Stomach (tissue), 8 donors: ENCODE measurements at regions not wholly inside any gene's neighbourhood (a gene's known extent, or its start where the extent isn't known, plus 50 kb on each side); places are given as distances from the start of the nearest gene placed in this dataset.

Experiments
- DNase-seq, 2 donors: peaks; one replicate each; pipeline versions ENCODE4 v3.0.0 to v3.0.0-alpha.2; 2013 to 2019
- H3K27ac ChIP-seq, 5 donors: fragments of 200-600 bp in 4 of 5; sonication (generic) in 4 of 5; one replicate each; pipeline ENCODE4 v1.5.1; 2013 to 2019; ENCODE audit warnings: mild to moderate bottlenecking in 1 of 5, moderate library complexity in 1 of 5
- H3K27me3 ChIP-seq, 3 donors: fragments of 200-600 bp; sonication (generic); one replicate each; pipeline ENCODE4 v1.5.1; 2017 to 2019; ENCODE audit warnings: mixed run types in 1 of 3
- H3K36me3 ChIP-seq, 4 donors: fragments of 200-600 bp; sonication (generic); 1 replicate in 3 of 4; 2 replicates in 1 of 4; pipeline ENCODE4 v1.5.1; 2016 to 2019
- H3K4me1 ChIP-seq, 4 donors: fragments of 200-600 bp; sonication (generic); one replicate each; pipeline ENCODE4 v1.5.1; 2016 to 2019
- H3K4me3 ChIP-seq, 4 donors: fragments of 200-600 bp; sonication (generic) in 3 of 4; one replicate each; pipeline ENCODE4 v1.5.1; 2016 to 2019; ENCODE audit warnings: mild to moderate bottlenecking in 1 of 4
- H3K9me3 ChIP-seq, 4 donors: fragments of 200-600 bp; sonication (generic); one replicate each; pipeline ENCODE4 v1.5.1; 2016 to 2019
- CTCF ChIP-seq, 7 experiments: fragments of 450-650 bp in 4 of 7; fragments of 200-600 bp in 3 of 7; sonication (generic) in 3 of 7; IDR thresholded peaks; one replicate each; pipeline ENCODE4 v1.5.1; 2016 to 2019; ENCODE audit warnings: antibody characterized with exemption in 7 of 7, control low read depth in 2 of 7, mild to moderate bottlenecking in 1 of 7
- EP300 ChIP-seq: sonication (generic); formaldehyde crosslinking; IDR thresholded peaks from one replicate; pipeline ENCODE4 v1.6.1; 2017; ENCODE audit warnings: antibody characterized with exemption
- POLR2A ChIP-seq, 4 donors: fragments of 450-650 bp; IDR thresholded peaks; one replicate each; pipeline ENCODE4 v1.6.1; 2016; ENCODE audit warnings: antibody characterized with exemption in 4 of 4, control low read depth in 2 of 4, mild to moderate bottlenecking in 1 of 4, moderate library complexity in 1 of 4
- POLR2AphosphoS5 ChIP-seq, 3 donors: sonication (generic); formaldehyde crosslinking; IDR thresholded peaks; one replicate each; pipeline ENCODE4 v1.6.1; 2016; ENCODE audit warnings: antibody characterized with exemption in 3 of 3
- WGBS, 5 donors: extraction: QIAGEN DNeasy Blood & Tissue Kit in 3 of 5; methylation state at CpG; one replicate each; pipeline versions ENCODE4 v1.1.5 to v1.1.7; 2013 to 2018; 5-methylcytosine and 5-hydroxymethylcytosine counted together
- intact Hi-C: fragments of 100-400 bp; cut with DNase I; formaldehyde crosslinking; loops from one replicate; pipeline ENCODE4 v1.15.1; 2023; ENCODE audit warnings: low total_unique reads
- donor health status: healthy with polysubstance abuse.
- donor health status: Bipolar disorder and iron deficiency.
- donor health status: healthy.

DNA sequence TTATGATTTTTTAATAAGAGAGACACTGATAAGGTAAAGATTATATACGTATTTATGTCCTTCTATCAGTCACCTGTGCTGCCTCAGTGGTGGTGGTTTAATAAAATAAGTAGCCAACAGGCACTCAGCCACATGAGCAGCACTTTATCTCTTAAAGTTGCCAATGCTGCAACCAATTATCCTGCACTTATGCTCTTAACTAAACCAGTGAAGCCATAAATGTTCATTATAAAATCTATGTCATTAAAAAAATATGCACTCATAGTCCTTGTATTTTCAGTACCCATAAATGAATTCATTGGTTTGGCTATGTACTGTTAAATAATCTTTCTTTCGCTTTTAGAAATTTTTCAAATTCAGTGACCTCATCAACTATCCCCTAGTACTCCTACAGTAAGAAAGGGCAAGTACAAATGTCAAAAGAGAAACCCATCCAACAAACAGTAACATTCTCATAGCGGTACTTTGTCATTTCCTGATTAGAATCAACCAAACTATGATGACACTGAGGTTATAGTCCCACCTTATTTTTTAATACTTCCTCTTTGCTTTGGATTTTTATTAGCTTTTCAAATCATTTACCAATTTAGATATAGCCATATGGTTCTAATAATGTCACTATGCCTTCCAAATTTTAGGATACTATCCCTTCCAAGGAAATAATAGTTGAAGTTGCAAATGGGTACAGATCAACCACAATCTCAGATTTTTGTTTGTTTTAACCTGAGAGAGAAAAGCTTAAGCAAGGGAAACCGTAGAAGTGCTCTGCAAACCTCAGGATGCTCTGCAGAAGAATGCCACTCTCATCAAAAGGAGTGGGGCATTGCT, 190.9 kb downstream of the KLF12 start:
- TF ChIP-seq POLR2A (IDR thresholded peaks at IDR 0.05) (no peak), EP300 (no peak), POLR2AphosphoS5 (IDR thresholded peaks at IDR 0.05) (no peak), CTCF (IDR thresholded peaks at IDR 0.05) (no peak)
- no peak for DNase-seq
- Histone ChIP-seq H3K27me3 (no peaks in the 10 kb centered on the region), H3K9me3 (no peaks in the 10 kb centered on the region), H3K27ac (no peak overlapping the region), H3K4me3 (no peak overlapping the region), H3K36me3 (no peaks in the 10 kb centered on the region), H3K4me1 (peaks cover 0 to 18% (median 8%) of the 10 kb centered on the region in 4 donors)
- intact Hi-C loops, result no loop called here
- WGBS, 5 donors, result 77 to 80% (median 78%) methylated on average over 4 of the region's 4 CpGs

DNA sequence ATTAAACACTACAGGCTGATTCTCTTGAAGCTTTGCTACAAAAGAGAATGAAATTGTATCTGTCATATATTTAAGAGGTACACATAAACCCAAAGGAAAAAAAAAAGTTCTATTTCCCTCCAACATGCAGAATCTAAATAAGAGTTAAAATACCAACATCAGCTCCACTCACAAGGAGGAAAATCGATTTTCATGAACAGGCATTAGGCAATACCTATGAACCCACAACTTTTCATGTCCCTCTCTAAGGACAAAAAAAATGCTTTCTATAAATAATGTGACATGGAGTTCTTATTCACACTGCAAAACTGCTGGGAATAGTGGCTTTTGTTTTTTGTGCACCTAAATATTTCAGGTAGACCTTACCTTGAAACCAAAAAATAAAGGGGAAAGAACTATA, 192.5 kb downstream of the KLF12 start:
- TF ChIP-seq CTCF (IDR thresholded peaks at IDR 0.05), result no peak
- TF ChIP-seq EP300, result no peak
- TF ChIP-seq POLR2AphosphoS5 (IDR thresholded peaks at IDR 0.05), result no peak
- no peak for TF ChIP-seq POLR2A (IDR thresholded peaks at IDR 0.05)
- no peak for DNase-seq
- no peaks in the 10 kb centered on the region for H3K9me3 ChIP-seq
- H3K36me3 ChIP-seq, result no peaks in the 10 kb centered on the region
- WGBS, 5 donors, result 75 to 91% (median 89%) methylated on average over 1 of the region's 1 CpG
- peaks cover 0 to 18% (median 8%) of the 10 kb centered on the region in 4 donors for H3K4me1 ChIP-seq
- H3K27ac ChIP-seq, result no peak overlapping the region
- no peaks in the 10 kb centered on the region for H3K27me3 ChIP-seq
- no peak overlapping the region for H3K4me3 ChIP-seq
- intact Hi-C loops, result no loop called here

- no peaks in the 10 kb centered on the region for H3K9me3 ChIP-seq
- H3K4me3 ChIP-seq, result no peak overlapping the region
- 67 to 97% (median 80%) methylated on average over 7 of the region's 7 CpGs for WGBS, 5 donors
Measured at GRCh38 chr13:73940098-73940497, 194.1 kb downstream of the KLF12 start.

DNA sequence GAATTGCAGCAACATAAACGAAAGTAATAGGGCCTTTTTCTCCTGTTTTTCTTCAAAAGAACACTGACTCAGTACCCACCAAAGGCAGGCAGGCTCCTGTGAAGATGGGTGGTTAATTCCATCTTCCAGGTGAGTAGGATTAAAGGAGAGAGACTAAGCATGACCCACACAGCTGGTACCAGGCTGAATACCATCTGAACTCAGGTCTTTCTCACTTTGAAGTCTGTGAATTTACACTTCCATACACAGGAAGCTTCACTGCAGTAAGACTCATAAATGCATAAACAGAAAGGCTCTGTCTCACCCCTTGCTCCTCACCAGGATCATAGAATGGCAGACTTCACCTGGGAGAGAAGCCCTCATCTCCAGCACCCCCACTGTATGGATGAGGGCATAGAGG, 194.6 kb downstream of the KLF12 start:
- DNase-seq, result no peak
- Histone ChIP-seq H3K27me3 (no peaks in the 10 kb centered on the region), H3K27ac (peak overlapping the region in 1 of 5 donors; percentile 13), H3K4me1 (peaks cover 0 to 7% (median 0%) of the 10 kb centered on the region in 4 donors), H3K36me3 (no peaks in the 10 kb centered on the region), H3K9me3 (no peaks in the 10 kb centered on the region), H3K4me3 (no peak overlapping the region)
- 80 to 94% (median 86%) methylated on average over 1 of the region's 1 CpG for WGBS, 5 donors
- intact Hi-C loops, result no loop called here
- TF ChIP-seq POLR2AphosphoS5 (IDR thresholded peaks at IDR 0.05) (no peak), POLR2A (IDR thresholded peaks at IDR 0.05) (no peak), EP300 (no peak), CTCF (IDR thresholded peaks at IDR 0.05) (no peak)

More at GRCh38 chr13:73940098-73940497, 194.1 kb downstream of the KLF12 start:
- intact Hi-C loops, result no loop called here
- Histone ChIP-seq H3K4me1 (peaks cover 0 to 7% (median under 1%) of the 10 kb centered on the region in 4 donors), H3K36me3 (no peaks in the 10 kb centered on the region), H3K27me3 (no peaks in the 10 kb centered on the region), H3K27ac (no peak overlapping the region)
- TF ChIP-seq CTCF (IDR thresholded peaks at IDR 0.05) (no peak), POLR2A (IDR thresholded peaks at IDR 0.05) (no peak), POLR2AphosphoS5 (IDR thresholded peaks at IDR 0.05) (no peak), EP300 (no peak)
- no peak for DNase-seq
